MCF 10A (cell line): ENCODE measurements at regions not wholly inside any gene's neighbourhood (a gene's known extent, or its start where the extent isn't known, plus 50 kb on each side); places are given as distances from the start of the nearest gene placed in this dataset.

ENCODE experiments used
- BruUV-seq: library from RNA; stranded (reverse); fragments of 400-500 nt; replicated peaks from 2 replicates; lab custom pipeline; 2021; lab: Mats Ljungman, UMichigan
- CTCF ChIA-PET: fragments of 300-600 bp; sonication (Branson Sonifier 250); formaldehyde crosslinking; extraction: SDS; loops from one replicate; lab custom pipeline; 2021; ENCODE audit warnings: antibody characterized with exemption, inconsistent platforms; lab: Yijun Ruan, JAX
- POLR2A ChIA-PET: fragments of 300-600, 350-650 bp; sonication (Branson Sonifier 250); formaldehyde crosslinking; extraction: SDS; loops from one replicate; lab custom pipeline; 2020; ENCODE audit warnings: antibody characterized with exemption, inconsistent platforms; lab: Yijun Ruan, JAX
- DNase-seq: peaks from one replicate; pipeline ENCODE4 v3.0.0-alpha.2; 2018; ENCODE audit not compliant: unreplicated experiment
- H3K27ac Mint-ChIP-seq: one replicate; pipeline ENCODE4 v1.8.0; 2022; ENCODE audit warnings: mild to moderate bottlenecking, low read depth, mixed read lengths; ENCODE audit not compliant: unreplicated experiment
- H3K27me3 Mint-ChIP-seq: one replicate; pipeline ENCODE4 v1.8.0; 2022; ENCODE audit warnings: mixed read lengths; ENCODE audit not compliant: insufficient read depth, unreplicated experiment
- H3K36me3 Mint-ChIP-seq: one replicate; pipeline ENCODE4 v1.8.0; 2022; ENCODE audit warnings: mild to moderate bottlenecking, moderate library complexity, mixed read lengths; ENCODE audit not compliant: insufficient read depth, unreplicated experiment
- H3K4me1 Mint-ChIP-seq: one replicate; pipeline ENCODE4 v1.8.0; 2022; ENCODE audit warnings: mixed read lengths; ENCODE audit not compliant: insufficient read depth, unreplicated experiment
- H3K4me3 Mint-ChIP-seq: one replicate; pipeline ENCODE4 v1.8.0; 2022; ENCODE audit warnings: mild to moderate bottlenecking, moderate library complexity, mixed read lengths; ENCODE audit not compliant: unreplicated experiment
- H3K9me3 Mint-ChIP-seq: one replicate; pipeline ENCODE4 v1.8.0; 2022; ENCODE audit warnings: mixed read lengths; ENCODE audit not compliant: unreplicated experiment
- CTCF ChIP-seq: fragments of 200-600 bp; IDR thresholded peaks from one replicate; pipeline ENCODE4 v1.8.0; 2022; ENCODE audit warnings: antibody characterized with exemption, mild to moderate bottlenecking; ENCODE audit not compliant: unreplicated experiment
- intact Hi-C: fragments of 100-400 bp; cut with micrococcal nuclease; formaldehyde crosslinking; loops from 2 replicates; pipeline ENCODE4 v1.14.1; 2022

GRCh38 chr10:28246023-28246422, 56.8 kb downstream of the MPP7 start:
- no peaks in the 10 kb centered on the region for H3K27me3 Mint-ChIP-seq
- H3K27ac Mint-ChIP-seq: no peak overlapping the region
- ChIA-PET CTCF (interaction anchor here (0.9 to 10.6 kb wide), 4 partner anchors 25 to 147 kb away, joined by 4 to 154 read pairs (median 16); no protein-coding TSS in a partner anchor), POLR2A (interaction anchor here (0.7 to 0.8 kb wide), 3 partner anchors 11 to 387 kb away, joined by 3 to 4 read pairs (median 3); no protein-coding TSS in a partner anchor)
- TF ChIP-seq CTCF: no peak
- no TSS peak for BruUV-seq
- no peaks in the 10 kb centered on the region for H3K9me3 Mint-ChIP-seq
- H3K4me1 Mint-ChIP-seq: peaks cover 11% of the 10 kb centered on the region
- DNase-seq: no peak
- intact Hi-C loops: no loop called here
- H3K4me3 Mint-ChIP-seq: no peak overlapping the region
- H3K36me3 Mint-ChIP-seq: no peaks in the 10 kb centered on the region

- no peak overlapping the region for H3K4me3 Mint-ChIP-seq
- no TSS peak for BruUV-seq
- TF ChIP-seq CTCF: no peak
- H3K27ac Mint-ChIP-seq: no peak overlapping the region
- no peaks in the 10 kb centered on the region for H3K9me3 Mint-ChIP-seq
- no peaks in the 10 kb centered on the region for H3K27me3 Mint-ChIP-seq
- H3K4me1 Mint-ChIP-seq: peaks cover 11% of the 10 kb centered on the region
- no peak for DNase-seq
- H3K36me3 Mint-ChIP-seq: no peaks in the 10 kb centered on the region
- CTCF ChIA-PET: interaction anchor here (0.7 to 1.3 kb wide), 2 partner anchors 9 to 68 kb away, joined by 4 read pairs; no protein-coding TSS in a partner anchor
- intact Hi-C loops: loop anchor here (2.0 to 5.0 kb wide), 3 partner anchors 65 to 587 kb away; no protein-coding TSS in a partner anchor
- POLR2A ChIA-PET: no interaction called here
Measured at GRCh38 chr10:28243923-28244322, 58.9 kb downstream of the MPP7 start.

GRCh38 chr10:28242555-28243204, 60.2 kb downstream of the MPP7 start:
- Mint-ChIP-seq H3K36me3 (no peaks in the 10 kb centered on the region), H3K4me1 (peaks cover 5% of the 10 kb centered on the region), H3K27me3 (no peaks in the 10 kb centered on the region), H3K4me3 (no peak overlapping the region), H3K27ac (no peak overlapping the region), H3K9me3 (no peaks in the 10 kb centered on the region)
- intact Hi-C loops: loop anchor here (2.0 to 5.0 kb wide), 3 partner anchors 64 to 585 kb away; no protein-coding TSS in a partner anchor
- DNase-seq: no peak
- CTCF ChIA-PET: interaction anchor here (0.6 to 2.2 kb wide), 11 partner anchors 10 to 871 kb away, joined by 3 to 12 read pairs (median 4); no protein-coding TSS in a partner anchor
- POLR2A ChIA-PET: interaction anchor here (0.7 kb wide), 1 partner anchor 242 kb away, joined by 3 read pairs; no protein-coding TSS in a partner anchor
- no peak for TF ChIP-seq CTCF
- BruUV-seq: no TSS peak

- peak; percentile 64 for DNase-seq
- no peak overlapping the region for H3K27ac Mint-ChIP-seq
- no peaks in the 10 kb centered on the region for H3K27me3 Mint-ChIP-seq
- H3K4me1 Mint-ChIP-seq: peaks cover 5% of the 10 kb centered on the region
- H3K36me3 Mint-ChIP-seq: no peaks in the 10 kb centered on the region
- CTCF ChIA-PET: interaction anchor here (0.5 to 2.2 kb wide), 24 partner anchors 9 to 875 kb away, joined by 3 to 12 read pairs (median 3); no protein-coding TSS in a partner anchor
- POLR2A ChIA-PET: no interaction called here
- TF ChIP-seq CTCF: peak; percentile 75
- no TSS peak for BruUV-seq
- H3K4me3 Mint-ChIP-seq: no peak overlapping the region
- H3K9me3 Mint-ChIP-seq: no peaks in the 10 kb centered on the region
- intact Hi-C loops: loop anchor here (1.0 to 5.0 kb wide), 8 partner anchors 63 to 871 kb away; no protein-coding TSS in a partner anchor
Measured at GRCh38 chr10:28241741-28242399, 61.0 kb downstream of the MPP7 start.
